ENCODE measurements at regions not wholly inside any gene's neighbourhood (a gene's known extent, or its start where the extent isn't known, plus 50 kb on each side); places are given as distances from the start of the nearest gene placed in this dataset.
"Not testable (repeated sequence)": the region's sequence is repeated elsewhere in the genome, so short reads cannot be mapped to it uniquely, and the experiment has no call there.

DNA sequence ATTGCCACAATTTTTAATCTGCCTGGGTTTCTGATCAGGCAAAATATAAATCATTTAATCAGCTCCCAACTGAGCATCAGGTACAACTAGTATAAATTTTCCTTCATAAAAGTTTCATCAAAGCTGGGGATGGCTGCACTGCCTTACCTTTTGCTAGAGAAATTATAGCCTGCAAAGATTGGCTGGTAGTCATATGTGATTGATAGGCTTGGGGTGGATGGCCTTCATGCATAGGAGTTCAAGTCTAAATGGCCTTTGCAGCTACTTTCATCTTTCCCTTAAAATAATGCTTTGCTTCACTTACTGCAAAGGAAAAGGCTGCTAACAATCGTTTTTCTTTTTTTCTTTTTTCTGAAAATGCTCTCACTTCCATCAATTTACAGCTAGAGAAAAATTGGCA, 739.7 kb downstream of the CENPC start:
- no peak for DNase-seq

DNA sequence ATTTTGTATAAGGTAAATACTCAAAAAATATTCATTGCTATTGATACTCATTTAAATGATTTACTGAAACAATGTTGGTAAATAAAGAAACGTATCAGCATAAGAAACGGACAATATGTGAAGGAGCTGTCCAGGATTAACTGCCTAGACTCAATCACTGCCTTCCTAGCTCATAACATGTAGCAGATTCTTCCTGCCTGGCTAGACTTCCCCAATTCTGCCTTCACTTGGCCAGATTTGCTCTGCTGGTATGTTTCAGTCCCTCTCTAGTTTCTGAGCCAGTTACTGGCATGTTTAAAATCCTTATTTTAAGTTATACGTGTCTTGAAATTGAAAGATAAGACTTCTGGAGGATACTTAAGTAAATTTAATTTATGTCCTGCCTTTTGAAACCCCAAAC, 740.3 kb downstream of the CENPC start:
- no peak for DNase-seq

DNA sequence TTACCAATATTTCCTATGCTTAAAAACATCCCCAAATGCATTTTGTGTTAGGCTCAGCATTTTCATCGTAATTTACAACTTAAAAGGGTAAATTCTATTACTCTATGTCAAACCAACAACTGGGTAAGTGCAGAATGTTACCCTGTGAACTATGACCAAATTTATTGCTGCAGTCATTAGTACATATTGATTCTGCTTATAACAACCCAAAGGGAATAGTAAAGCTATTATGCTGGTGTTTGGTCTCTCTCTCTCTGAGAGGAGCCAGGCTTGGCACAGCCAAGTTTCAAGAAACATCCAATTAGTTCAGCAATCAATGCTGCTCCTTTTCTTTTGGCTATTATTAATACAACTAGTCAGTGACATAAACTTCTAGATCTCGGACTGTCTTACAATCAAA, 747.7 kb downstream of the CENPC start:
- no peak for DNase-seq

DNA sequence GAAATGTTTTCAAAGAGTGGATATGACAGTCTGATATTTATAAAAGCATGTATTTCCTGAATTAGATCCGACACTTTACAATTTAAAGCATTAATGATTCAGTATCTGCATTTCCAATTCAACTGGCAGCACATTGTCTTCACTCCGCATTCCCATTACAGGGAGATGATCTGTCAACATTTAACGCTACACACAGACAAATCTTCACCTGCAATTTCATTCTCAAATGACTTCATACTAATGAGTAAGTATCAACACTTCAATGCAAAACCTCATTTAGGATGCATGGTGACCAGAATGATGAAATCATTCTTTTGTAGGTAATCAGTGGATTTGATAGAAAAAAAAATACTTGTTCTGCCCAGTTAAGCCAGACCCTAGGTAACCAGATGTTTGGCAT, 749.6 kb downstream of the CENPC start:
- DNase-seq, result no peak

DNA sequence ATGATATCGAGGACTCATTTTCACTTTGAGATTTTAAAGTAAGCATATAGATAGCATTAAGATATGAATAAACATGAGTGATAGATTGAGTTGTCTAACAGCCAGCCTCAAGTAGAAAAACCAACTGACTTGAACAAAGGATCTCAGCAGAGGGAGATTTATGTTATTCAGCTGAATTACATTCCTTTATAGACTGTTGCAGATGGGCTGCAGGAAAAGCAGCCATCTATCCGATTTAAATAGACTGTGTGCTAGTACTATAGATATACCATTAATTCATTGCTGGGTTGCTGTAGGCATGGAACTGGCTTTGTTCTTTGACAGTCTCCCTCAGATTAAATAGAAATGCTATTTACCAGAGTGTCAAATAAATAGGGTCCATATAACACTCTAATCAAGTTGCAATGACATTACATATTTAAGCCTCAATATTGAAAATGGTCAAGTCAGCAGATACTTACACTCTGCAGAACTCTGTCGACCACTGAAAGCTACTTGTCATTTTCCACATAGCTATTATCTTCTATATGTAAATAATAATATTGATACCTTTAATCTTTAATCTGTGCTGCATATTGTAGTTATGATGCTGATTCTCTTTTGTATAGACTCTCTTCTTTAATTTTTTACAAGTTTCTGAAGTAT, 750.8 kb downstream of the CENPC start:
- DNase-seq, result no peak

DNA sequence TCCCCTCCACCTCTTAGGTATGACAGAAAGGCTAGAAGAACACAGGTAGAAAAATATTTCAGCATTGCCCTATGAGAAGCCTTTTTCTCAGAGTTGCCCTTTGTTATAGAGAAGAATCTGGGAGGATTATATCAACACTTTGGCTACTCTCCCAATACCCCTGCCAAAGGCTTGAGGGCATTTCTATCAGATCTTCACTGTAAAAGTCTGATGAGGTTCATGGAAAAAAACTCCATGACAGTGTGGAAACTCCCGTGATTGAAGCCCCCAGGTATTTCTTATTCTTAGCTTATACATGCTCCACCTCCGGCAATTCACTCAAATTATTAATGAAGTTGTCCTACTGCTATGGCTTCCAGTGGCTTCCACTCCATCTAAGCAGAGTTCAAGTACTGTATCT, 753.6 kb downstream of the CENPC start:
- no peak for DNase-seq

DNA sequence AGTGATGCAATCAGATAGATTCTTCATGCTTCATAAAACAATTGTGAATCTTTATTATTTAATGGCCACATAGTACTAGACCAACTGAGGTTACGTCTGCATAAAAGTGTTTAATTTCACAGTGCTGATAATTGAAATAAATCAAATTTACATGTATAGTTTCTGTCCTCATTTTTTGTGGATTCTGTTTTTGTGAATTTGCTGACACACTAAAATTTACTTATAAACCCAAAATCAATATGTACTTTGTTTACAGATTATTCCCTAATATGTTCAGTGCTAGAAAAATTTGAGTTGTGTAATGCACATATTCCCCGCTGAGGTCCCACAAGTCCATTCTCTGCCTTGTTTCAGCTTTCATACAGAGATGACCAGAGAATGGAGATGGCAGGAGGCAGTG, 759.8 kb downstream of the CENPC start:
- no peak for DNase-seq

DNA sequence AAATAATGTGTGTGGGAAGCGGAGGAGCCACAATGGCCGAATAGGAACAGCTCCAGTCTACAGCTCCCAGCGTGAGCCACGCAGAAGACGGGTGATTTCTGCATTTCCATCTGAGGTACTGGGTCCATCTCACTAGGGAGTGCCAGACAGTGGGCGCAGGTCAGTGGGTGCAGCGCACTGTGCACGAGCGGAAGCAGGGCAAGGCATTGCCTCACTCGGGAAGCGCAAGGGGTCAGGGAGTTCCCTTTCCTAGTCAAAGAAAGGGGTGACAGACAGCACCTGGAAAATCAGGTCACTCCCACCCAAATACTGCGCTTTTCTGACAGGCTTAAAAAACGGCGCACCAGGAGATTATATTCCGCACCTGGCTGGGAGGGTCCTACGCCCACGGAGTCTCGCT, 762.6 kb downstream of the CENPC start:
- DNase-seq, result not testable (repeated sequence)

DNA sequence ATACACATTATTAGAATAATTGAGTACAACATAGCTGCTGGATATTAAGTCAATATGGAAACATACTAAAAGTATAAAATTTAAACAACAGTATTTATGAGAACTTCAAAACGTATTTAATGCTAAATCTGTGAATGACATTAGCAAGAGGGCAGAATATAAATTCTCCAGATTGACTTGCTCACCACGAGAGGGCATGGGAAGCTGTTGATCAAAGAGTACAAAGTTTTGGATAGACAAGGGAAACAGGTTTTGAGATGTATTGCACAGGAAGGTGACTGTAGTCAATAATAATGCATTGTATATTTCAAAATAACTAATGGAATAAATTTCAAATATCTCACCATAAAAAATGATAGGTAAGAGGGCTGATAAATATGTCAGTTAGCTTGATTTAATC, 768.2 kb downstream of the CENPC start:
- no peak for DNase-seq

DNA sequence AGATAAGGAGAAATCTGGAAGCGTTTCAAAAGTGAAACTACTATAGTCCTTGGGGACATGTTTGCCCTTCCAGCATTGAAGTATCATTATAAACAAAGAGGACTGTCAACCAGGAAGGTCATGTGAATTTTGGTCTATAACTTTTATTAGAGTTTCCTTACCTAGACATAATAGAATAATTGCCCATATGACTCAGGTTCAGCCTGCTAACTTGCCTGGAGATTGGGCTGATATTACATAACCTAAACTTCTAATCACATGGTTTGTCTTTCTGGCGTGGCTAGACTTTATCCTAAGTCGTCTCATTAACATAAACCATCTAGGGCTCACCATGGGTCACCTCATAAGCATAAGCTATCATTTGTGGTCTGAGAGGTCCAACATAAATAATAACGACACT, 775.9 kb downstream of the CENPC start:
- DNase-seq, result no peak

DNA sequence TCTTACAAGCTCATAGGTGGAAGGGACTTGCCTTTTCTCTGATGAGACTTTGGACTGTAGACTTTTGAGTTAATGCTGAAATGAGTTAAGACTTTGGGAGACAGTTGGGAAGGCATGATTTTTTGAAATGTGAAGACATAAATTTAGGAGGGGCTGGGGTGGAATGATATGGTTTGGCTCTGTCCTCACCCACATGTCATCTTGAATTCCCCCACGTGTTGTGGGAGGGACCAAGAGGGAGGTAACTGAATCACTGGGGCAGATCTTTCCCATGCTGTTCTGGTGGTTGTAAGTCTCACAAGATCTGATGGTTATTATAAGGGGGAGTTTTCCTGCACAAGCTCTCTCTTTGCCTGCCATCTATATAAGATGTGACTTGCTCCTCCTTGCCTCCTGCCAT, 777.9 kb downstream of the CENPC start:
- no peak for DNase-seq

DNA sequence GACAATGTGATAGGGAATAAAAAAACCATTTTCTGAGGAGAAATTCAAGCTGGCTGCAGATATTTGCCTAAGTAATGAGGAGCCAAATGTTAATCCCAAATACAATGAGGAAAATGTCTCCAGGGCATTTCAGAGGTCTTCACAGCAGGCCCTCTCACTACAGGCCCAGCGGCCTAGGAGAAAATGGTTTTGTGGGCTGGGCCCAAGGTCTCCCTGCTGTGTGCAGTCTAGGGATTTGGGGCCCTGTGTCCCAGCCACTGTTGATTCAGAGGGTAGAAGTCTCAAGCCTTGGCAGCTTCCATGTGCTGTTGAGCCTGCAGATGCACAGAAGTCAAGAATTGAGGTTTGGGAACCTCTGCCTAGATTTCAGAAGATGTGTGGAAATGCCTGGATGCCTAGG, 778.7 kb downstream of the CENPC start:
- DNase-seq, result no peak

DNA sequence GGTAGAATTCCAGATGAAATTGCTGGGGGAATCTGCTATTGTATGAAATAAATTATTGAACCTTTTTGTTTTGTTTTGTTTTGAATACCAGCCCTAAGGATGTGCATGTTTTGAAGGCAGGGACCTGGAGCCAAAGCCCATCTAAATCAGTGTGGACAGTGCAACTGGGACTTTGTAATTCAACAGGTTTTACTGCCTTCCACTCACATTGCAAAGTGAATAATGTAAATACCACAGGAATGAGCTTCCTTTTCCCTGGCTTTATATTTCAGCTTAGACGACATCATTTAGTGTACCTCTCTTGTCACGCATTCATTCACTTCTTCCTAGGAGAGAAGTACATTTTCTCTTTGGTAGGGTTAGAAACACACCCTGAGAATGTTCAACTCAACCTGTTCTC, 795.0 kb downstream of the CENPC start:
- DNase-seq, result no peak

DNA sequence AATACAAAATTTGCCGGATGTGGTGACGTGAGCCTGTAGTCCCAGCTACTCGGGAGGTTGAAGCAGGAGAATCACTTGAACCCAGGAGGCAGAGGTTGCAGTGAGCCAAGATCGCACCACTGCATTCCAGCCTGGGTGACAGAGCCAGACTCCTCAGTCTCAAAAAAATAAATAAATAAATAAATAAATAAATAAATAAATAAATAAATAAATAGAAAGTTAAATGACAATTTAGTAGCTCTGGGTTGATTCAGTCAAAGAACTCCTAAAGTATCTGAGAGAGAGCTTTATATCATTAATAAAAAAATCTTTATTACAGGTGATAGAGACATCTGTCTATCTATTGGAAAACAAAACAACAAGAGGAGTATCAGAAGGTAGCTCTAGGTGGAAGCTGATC, 798.4 kb downstream of the CENPC start:
- DNase-seq, result not testable (repeated sequence)

DNA sequence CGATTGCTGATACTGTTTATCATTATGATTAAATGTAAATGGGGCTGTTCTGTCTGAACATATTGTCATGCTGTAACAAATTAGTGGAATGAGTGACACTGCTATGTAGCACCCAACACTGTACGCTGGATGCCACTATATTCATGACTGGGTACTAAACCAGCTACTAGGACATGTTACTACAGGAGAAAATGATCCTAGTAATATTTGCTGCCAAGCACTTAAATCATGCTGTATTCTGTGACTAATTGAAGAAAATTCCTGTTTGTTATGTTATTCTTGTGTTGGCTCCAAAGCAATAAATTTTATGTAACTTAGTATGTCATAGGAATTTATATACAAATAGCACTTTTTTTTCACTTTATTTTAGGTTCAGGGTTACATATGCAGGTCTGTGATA, 804.2 kb downstream of the CENPC start:
- DNase-seq, result no peak

DNA sequence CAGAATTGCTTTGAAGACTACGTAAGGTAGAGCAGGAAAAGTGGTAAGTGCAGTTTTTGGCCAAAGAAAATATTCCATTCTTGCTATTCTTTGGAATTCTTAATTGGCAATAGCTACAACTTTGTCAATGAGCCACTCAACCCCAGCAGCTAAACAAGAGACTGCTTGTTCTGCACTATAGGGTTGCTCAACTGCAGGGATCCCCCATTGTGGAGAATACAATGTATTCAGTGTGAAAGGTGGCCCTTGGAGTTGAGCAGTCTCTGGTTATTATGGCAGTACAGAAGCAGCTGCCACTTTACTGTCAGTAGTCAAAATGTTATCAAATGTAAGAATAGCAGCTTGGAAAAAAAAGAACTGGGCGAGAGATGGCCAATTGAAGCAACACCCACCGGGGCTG, 808.7 kb downstream of the CENPC start:
- DNase-seq, result no peak

DNA sequence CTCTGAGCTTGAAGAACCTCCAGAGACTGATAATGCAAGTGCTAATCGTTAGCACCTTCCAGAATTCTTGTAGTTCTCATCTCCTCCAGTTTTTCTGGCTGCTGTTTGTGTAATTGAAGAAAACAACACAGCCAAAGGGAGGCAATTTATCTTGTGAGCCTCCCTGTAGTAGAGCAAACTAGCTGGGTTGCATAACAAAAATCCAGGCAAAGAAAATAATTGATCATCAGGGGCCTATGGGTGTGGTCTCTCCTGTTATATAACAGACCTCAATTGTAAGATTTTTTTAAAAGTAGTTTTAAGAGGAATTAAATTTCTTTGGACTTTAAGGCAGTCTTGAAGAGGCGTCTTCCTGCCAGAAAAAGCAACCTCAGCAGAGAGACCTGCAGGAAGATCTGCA, 817.0 kb downstream of the CENPC start:
- DNase-seq, result no peak

DNA sequence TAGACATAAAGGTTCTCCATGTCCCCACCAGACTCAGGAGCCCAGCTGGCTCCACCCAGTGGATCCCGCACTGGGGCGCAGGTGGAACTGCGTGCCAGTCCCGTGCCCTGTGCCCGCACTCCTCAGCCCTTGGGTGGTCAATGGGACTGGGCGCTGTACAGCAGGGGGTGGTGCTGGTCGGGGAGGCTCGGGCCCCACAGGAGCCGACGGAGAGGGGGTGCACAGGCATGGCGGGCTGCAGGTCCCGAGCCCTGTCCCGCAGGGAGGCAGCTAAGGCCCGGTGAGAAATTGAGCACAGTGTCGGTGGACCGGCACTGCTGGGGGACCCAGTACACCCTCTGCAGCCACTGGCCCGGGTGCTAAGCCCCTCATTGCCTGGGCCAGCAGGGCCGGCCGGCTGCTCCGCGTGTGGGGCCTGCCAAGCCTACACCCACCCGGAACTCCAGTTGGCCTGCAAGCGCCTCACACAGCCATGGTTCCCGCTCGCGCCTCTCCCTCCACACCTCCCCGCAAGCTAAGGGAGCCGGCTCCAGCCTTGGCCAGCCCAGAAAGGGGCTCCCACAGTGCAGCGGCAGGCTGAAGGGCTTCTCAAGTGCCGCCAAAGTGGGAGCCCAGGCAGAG, 832.9 kb downstream of the CENPC start:
- not testable (repeated sequence) for DNase-seq

DNA sequence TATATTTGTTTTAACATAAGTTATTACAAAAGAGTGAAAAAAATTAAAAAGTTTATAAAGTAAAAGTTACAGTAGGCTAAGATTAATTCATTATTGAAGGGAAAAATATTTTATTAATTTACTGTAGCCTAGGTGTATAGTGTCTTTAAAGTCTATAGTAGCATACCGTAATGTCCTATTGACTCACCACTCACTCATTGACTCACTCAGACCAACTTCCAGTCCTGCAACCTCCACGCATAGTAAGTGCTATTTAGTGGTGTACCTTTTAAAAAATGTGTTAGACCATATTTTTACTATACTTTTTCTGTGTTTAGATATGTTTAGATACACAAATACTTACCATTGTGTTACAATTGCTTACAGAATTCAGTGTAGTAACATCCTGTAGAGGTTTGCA, 841.1 kb downstream of the CENPC start:
- DNase-seq, result no peak

DNA sequence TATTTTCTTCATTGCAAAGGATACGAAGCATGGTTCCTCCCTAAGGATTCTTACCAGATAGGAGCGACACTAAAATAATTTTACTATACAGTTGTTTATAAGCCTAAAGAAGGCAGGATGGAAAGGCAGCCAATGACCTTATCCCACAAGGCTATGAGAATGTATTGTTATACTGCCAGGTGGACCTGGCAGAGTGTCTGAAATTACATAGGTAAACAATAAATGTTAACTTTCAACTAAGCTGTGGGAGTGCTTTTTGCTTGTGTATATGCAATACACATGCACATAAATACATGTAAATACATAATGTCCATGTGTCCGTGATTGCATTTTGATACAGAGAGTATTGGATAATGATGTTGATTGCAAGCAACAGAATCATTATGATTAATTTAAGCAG, 850.6 kb downstream of the CENPC start:
- no peak for DNase-seq

DNA sequence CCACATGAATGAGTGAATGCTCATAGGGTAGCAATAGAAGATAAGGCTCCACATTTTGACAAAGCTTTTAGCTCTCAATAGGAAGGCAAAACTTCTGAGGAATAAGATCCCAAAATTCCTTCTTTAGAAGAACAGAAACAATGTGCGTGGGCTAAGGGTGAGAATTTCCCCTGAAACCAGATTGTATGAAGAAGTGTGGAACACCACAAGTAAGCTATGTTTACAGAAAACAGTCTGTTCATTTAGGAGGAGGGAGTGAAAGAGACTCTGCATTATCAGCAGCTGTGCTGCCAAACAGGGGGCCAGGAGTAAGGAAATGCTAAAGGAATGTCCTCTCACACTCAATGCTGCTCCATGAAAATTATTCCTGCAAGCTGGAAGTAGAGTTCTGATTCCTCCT, 851.6 kb downstream of the CENPC start:
- no peak for DNase-seq

DNA sequence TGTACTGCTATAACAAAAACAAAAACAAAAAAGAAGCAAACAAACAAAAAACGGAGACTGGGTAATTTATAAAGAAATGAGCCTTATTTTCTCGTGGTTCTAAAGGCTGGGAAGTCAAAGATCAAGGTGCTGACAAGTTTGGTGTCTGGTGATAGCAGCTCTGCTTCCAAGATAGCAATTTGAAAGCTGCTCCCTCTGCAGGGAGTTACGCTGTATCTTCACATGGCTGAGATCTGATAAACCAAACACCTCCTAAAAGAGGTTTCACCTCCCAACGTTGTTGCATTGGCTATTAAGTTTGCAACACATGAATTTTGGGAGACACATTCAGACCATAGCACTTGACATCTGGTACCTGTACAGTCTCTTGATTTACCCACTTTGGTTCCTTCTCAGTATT, 854.2 kb downstream of the CENPC start:
- no peak for DNase-seq

DNA sequence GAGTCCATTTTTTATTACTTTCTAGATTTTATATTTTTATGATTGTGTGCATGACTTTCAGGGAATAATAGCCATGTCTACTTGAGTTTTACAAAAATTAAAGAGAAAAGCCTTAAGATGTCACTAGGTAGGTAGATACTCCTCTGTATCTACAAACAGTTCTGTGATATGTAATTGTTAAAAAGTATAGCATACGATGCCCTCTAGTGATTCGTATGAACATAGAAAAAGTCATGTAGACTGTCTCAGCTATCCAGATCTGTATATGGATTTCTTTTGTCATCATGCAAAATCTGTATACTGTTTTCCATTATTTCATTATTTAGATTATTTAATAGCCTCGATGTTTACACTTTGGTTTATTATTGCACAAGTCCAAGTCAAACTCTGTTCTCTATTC, 856.6 kb downstream of the CENPC start:
- DNase-seq, result no peak

DNA sequence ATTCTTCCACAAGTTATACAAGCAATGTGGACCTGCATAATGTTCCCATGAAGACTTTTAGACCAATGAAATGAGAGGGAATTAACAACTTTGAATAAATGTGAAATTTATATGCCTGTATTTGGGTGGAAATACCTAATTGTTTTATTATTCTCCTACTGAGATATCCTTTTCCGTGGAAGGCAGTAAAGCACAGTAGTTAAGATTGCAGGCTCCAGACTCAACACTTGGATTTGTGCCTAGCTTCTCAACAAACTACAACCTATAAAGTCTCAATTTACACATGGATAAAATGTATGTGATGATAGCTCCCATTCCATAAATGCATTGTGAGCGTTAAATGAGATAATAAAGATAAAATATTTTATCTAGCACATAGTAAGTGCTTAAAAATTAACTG, 857.8 kb downstream of the CENPC start:
- DNase-seq, result no peak

DNA sequence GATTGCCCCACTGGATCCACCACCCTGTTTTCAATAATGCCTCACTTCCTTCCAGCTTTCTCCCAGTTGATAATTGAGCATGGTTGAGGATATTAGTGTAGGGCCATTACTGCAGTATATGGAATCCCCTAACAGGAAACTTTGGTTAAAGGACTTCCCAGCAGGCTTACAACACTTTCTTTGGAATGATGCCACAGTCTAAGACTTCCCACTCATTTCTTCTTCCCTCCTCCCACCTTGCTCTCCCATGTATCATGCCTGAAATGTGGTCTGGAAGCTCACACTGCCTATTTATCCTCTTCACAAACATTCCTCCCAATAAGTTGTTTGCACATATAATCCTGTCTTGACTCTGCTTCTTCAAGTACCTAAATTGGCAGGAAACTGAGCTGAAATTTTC, 863.3 kb downstream of the CENPC start:
- DNase-seq, result no peak
